KMS-11 (cell line): ENCODE measurements at regions not wholly inside any gene's neighbourhood (a gene's known extent, or its start where the extent isn't known, plus 50 kb on each side); places are given as distances from the start of the nearest gene placed in this dataset.

Source experiments
- H2AFZ ChIP-seq: fragments of 200-600 bp; sonication (generic); 2 replicates; pipeline ENCODE4 v1.6.1; 2016; ENCODE audit warnings: antibody characterized with exemption, mixed run types, low read depth
- H3K27ac ChIP-seq: fragments of 200-600 bp; sonication (generic); 2 replicates; pipeline ENCODE4 v1.6.1; 2016; ENCODE audit warnings: mild to moderate bottlenecking, mixed run types
- H3K27me3 ChIP-seq: fragments of 200-600 bp; sonication (generic); 2 replicates; pipeline ENCODE4 v1.6.1; 2017; ENCODE audit warnings: mild to moderate bottlenecking, low read depth, mixed run types, moderate library complexity; ENCODE audit not compliant: insufficient read depth
- H3K36me3 ChIP-seq: fragments of 200-600 bp; sonication (generic); 2 replicates; pipeline ENCODE4 v1.6.1; 2017; ENCODE audit warnings: mild to moderate bottlenecking, mixed run types; ENCODE audit not compliant: insufficient read depth
- H3K4me1 ChIP-seq: fragments of 200-600 bp; sonication (generic); 2 replicates; pipeline ENCODE4 v1.6.1; 2016; ENCODE audit warnings: mild to moderate bottlenecking, low read depth, mixed run types; ENCODE audit not compliant: poor library complexity, severe bottlenecking
- H3K4me2 ChIP-seq: fragments of 200-600 bp; sonication (generic); 2 replicates; pipeline ENCODE4 v1.7.0; 2016; ENCODE audit warnings: mild to moderate bottlenecking, mixed run types
- H3K4me3 ChIP-seq: fragments of 200-600 bp; sonication (generic); IDR thresholded peaks from 2 replicates; pipeline ENCODE4 v1.6.1; 2017; ENCODE audit warnings: low read depth, low read length, mixed read lengths; ENCODE audit not compliant: insufficient read depth
- H3K79me2 ChIP-seq: fragments of 200-600 bp; sonication (generic); 2 replicates; pipeline ENCODE4 v1.6.1; 2016; ENCODE audit warnings: low read depth, mixed run types; ENCODE audit not compliant: insufficient read depth
- H3K9ac ChIP-seq: fragments of 200-600 bp; sonication (generic); 2 replicates; pipeline ENCODE4 v1.6.1; 2016; ENCODE audit warnings: mild to moderate bottlenecking, mixed run types
- H4K20me1 ChIP-seq: fragments of 200-600 bp; sonication (generic); 2 replicates; pipeline ENCODE4 v1.6.1; 2016; ENCODE audit warnings: mild to moderate bottlenecking, mixed run types; ENCODE audit not compliant: insufficient read depth
- TF ChIP-seq, protein P1 (sequence below): fragments of 200-600 bp; sonication (generic); conservative IDR thresholded peaks from 2 replicates; pipeline ENCODE4 v1.6.1; 2017; ENCODE audit warnings: low read depth, mild to moderate bottlenecking, antibody characterized with exemption, low read length, moderate library complexity, mixed read lengths

DNA sequence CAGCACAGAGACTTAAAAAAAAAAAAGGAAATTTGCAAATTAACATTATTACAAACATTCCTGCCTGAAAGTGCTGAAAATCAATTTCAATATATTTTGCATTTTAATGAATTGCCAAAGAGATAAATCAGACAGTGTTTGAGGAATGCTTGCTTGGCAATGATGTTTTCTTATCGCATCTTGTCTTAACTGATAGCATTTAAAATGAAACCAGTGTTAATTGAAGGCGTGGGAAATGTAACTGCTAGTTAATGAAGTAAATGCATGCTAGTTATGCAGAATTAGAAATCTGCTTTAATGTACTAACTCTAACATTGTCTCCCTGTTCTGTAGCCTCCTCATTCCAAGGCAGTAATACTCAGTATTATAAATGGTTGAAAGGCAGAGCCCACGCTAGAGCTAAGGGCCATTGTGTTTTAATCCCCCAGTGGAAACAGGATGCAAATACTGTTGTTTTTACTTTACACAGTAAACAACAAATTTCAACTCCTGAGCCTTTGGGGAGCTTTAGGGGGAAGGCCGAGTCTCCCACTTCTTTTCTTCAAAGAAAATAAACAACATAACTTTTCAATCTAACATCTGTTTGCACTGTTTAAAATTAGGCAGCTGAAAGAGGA lies 586.9 kb downstream of the TLE4 start:
- Histone ChIP-seq H3K4me3 (no peak overlapping the region), H3K36me3 (no peaks in the 10 kb centered on the region), H3K79me2 (no peaks in the 10 kb centered on the region), H3K4me2 (no peak overlapping the region), H2AFZ (no peak overlapping the region), H3K9ac (no peak overlapping the region), H4K20me1 (no peaks in the 10 kb centered on the region), H3K27ac (no peak overlapping the region), H3K4me1 (no peaks in the 10 kb centered on the region), H3K27me3 (no peaks in the 10 kb centered on the region)
- TF ChIP-seq, protein P1, sequence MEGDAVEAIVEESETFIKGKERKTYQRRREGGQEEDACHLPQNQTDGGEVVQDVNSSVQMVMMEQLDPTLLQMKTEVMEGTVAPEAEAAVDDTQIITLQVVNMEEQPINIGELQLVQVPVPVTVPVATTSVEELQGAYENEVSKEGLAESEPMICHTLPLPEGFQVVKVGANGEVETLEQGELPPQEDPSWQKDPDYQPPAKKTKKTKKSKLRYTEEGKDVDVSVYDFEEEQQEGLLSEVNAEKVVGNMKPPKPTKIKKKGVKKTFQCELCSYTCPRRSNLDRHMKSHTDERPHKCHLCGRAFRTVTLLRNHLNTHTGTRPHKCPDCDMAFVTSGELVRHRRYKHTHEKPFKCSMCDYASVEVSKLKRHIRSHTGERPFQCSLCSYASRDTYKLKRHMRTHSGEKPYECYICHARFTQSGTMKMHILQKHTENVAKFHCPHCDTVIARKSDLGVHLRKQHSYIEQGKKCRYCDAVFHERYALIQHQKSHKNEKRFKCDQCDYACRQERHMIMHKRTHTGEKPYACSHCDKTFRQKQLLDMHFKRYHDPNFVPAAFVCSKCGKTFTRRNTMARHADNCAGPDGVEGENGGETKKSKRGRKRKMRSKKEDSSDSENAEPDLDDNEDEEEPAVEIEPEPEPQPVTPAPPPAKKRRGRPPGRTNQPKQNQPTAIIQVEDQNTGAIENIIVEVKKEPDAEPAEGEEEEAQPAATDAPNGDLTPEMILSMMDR: no peak

DNA sequence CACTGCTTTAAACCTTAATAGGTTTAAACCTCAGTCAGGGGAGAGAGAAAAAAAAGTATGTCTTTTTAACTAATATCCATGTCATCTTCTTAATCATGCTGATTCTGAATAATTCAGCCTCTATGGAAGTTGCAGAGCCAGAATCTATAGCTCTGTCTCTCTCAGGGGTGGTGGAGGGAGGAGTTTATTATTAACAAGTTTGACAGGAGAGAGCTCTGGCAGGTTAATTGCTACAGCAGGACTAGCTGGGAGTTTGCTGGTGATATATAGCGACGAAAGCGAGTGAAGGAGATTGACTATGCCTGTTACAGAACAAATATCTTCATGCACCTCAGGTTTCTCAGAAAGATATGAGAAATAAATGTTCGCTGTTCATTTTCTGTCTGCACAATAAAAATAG lies 586.4 kb downstream of the TLE4 start:
- no peak overlapping the region for H3K4me2 ChIP-seq
- H3K4me1 ChIP-seq: no peaks in the 10 kb centered on the region
- H2AFZ ChIP-seq: no peak overlapping the region
- no peak overlapping the region for H3K27ac ChIP-seq
- H3K4me3 ChIP-seq: no peak overlapping the region
- TF ChIP-seq, protein P1: no peak
- H3K36me3 ChIP-seq: no peaks in the 10 kb centered on the region
- no peak overlapping the region for H3K9ac ChIP-seq
- H3K79me2 ChIP-seq: no peaks in the 10 kb centered on the region
- no peaks in the 10 kb centered on the region for H3K27me3 ChIP-seq
- H4K20me1 ChIP-seq: no peaks in the 10 kb centered on the region

DNA sequence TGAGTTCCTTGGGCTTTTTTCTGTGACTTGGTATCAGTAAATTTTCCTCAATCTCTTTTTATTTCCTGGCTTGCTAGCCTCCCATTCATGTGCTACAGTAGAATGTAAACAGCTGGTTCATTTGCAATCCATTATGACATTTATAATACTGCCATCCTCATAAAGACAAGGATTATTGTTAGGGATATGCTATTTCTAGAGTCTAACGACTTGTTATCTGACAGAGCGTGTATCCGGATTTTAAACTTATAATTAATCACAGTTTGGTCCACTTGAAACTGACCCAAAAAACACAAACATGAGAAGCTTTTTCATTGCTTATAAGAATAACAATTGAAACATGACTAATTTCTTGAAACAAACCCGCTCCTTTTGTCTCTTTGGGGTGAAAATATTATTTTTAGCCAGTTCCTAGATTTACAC lies 585.8 kb downstream of the TLE4 start:
- Histone ChIP-seq H3K4me2 (no peak overlapping the region), H3K4me1 (no peaks in the 10 kb centered on the region), H3K79me2 (no peaks in the 10 kb centered on the region), H4K20me1 (no peaks in the 10 kb centered on the region), H3K27ac (no peak overlapping the region), H3K4me3 (no peak overlapping the region), H3K9ac (no peak overlapping the region), H2AFZ (no peak overlapping the region), H3K27me3 (no peaks in the 10 kb centered on the region), H3K36me3 (no peaks in the 10 kb centered on the region)
- TF ChIP-seq, protein P1: no peak

DNA sequence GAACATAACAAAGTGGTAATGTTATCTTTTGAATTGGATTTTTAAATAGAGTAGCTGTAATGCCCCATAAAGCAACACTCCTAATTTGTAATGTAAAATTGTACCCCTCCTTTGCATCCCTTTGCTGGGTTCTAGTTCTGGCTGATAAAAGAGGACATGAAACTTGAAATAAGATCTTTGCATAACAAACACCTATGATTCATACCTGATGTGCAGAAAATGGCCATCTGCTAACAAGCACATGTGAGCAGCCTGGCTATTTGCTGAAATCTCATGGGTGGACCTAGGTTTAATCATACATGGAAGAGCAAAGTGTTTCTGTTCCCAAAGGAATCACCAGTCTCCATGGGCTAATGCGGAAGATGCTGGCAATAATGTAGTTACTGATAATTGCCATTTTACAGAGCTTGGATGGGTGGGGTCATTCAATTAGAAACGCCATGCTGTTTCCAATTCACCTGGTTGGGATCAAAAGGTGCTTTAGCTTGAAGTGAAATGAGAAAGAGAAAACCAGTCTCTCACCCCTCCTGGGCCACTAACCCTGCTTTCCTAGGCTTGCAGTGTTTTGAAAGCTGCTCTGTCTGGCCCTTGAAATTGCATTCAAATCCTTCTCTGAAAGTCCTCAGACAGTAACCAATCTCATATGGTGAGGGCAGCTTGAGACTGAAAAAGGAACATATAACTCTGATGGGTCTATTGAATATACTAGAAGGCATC lies 585.1 kb downstream of the TLE4 start:
- TF ChIP-seq, protein P1: no peak
- H3K4me1 ChIP-seq: no peaks in the 10 kb centered on the region
- no peaks in the 10 kb centered on the region for H3K36me3 ChIP-seq
- H3K27ac ChIP-seq: no peak overlapping the region
- H3K27me3 ChIP-seq: no peaks in the 10 kb centered on the region
- H4K20me1 ChIP-seq: no peaks in the 10 kb centered on the region
- H3K9ac ChIP-seq: no peak overlapping the region
- H3K79me2 ChIP-seq: no peaks in the 10 kb centered on the region
- no peak overlapping the region for H2AFZ ChIP-seq
- H3K4me2 ChIP-seq: no peak overlapping the region
- H3K4me3 ChIP-seq: no peak overlapping the region
